ENCODE measurements at regions not wholly inside any gene's neighbourhood (a gene's known extent, or its start where the extent isn't known, plus 50 kb on each side); places are given as distances from the start of the nearest gene placed in this dataset.

- no peak for DNase-seq (ENCODE audit: low spot score)
These were observed 177.4 kb upstream of the NRIP1 start for GRCh38 chr21:15241997-15242736.

- DNase-seq (ENCODE audit: low spot score), result no peak
These were observed 178.1 kb upstream of the NRIP1 start for GRCh38 chr21:15242906-15243305.

GRCh38 chr21:15243406-15243805 is 178.6 kb upstream of the NRIP1 start:
- no peak for DNase-seq (ENCODE audit: low spot score)

- DNase-seq (ENCODE audit: low spot score), result no peak
These were observed 182.8 kb upstream of the NRIP1 start for GRCh38 chr21:15247613-15248012.

- DNase-seq (ENCODE audit: low spot score), result no peak
These were observed 184.6 kb upstream of the NRIP1 start for GRCh38 chr21:15249285-15249993.

DNA sequence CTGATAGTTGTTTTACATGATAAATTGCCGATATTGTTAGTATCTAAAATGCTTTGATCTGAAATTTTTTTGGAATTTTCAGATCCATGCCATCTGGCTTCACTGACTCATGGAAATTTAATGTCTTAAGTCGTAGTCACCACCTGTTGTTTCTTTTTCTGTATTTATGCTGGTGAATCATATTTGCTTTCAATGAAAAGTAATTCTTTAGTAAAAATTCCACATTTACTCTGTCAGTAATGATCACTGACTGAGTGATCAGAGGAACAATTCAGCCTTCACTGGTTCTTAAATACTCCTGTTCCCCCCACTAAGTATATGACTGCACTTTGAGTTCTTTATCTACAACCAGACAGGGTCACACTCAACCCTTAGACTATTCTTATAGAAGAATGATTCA is 185.6 kb upstream of the NRIP1 start:
- no peak for DNase-seq (ENCODE audit: low spot score)

GRCh38 chr21:15252431-15252830 is 187.6 kb upstream of the NRIP1 start:
- DNase-seq (ENCODE audit: low spot score), result no peak

DNA sequence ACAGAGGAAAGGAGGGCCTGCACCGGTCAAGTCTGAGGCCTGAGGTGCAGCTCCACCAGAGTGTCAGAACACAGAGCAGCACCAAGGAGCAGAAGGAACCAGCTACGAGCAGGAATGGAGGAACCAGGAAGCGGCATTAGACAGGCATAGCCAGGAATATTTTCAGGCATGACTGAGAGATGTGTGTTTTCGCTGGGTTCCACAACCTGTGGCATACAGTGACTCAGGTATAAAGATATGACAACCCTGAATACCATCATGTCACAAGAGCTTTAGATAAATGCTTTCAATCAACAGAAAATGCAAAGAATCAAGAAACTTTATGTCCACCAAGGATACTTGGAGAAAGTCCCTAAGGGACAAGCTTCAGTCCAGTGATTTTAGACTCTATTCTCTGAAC is 189.3 kb upstream of the NRIP1 start:
- no peak for DNase-seq (ENCODE audit: low spot score)

GRCh38 chr21:15255261-15255660 is 190.5 kb upstream of the NRIP1 start:
- DNase-seq (ENCODE audit: low spot score), result no peak

- no peak for DNase-seq (ENCODE audit: low spot score)
These were observed 191.0 kb upstream of the NRIP1 start for GRCh38 chr21:15255763-15256162.

DNA sequence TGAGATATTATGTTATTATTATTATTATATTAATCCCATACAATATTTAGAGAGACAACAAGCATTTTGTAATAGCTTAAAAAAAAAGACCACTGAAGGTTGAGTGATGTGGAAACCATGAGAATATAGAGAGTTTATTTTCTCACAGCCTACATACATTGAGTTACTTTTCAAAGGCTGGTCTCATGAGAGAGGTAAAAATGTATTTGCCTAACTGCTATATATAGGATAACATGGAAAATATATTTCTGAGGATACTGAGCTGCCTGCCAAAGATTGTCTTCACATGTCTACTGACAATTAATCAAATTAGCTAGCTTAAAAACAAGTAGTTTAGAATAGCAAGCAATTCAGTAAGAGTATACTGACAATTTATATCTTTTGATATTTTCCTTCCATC is 192.2 kb upstream of the NRIP1 start:
- no peak for DNase-seq (ENCODE audit: low spot score)

DNA sequence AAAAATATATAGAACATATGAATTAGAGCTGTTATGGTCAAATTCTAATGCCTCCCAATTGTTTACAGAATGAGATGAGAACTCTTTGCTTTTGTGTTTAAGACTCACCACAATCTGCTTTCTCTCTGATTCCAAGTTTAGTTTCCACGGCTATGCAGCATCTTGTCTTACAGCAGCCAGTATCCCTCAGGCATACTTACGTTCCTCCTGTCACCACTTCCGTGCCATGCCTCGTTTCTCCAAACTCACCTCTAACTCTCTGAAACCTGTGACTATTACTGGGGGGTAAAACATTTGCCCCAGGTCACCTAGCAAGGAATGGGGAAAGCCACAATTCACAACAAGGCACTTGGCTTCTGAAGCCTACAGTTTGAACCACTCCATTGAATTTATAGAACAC is 192.8 kb upstream of the NRIP1 start:
- DNase-seq (ENCODE audit: low spot score), result no peak

- no peak for DNase-seq (ENCODE audit: low spot score)
These were observed 195.0 kb upstream of the NRIP1 start for GRCh38 chr21:15259824-15260223.

DNA sequence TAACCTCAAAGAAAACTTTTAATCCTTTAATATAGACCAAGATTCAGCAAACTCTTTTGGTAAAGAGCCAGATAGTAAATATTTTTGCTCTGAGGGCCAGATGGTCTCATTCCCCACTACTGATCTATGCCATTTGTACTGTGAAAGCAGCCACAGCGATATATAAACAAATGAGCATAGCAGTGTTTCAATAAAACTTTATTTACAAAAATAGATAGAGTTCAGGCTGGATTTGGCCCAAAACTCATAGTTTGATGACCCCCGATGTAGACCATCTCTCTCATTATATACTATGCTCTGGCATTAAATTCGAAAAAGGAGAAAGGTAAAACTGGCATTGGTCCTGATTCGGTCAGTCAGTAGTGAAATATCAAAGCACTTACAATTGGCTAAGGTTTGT is 195.8 kb upstream of the NRIP1 start:
- DNase-seq (ENCODE audit: low spot score), result no peak

GRCh38 chr21:15264084-15264665 is 199.4 kb upstream of the NRIP1 start:
- no peak for DNase-seq (ENCODE audit: low spot score)

GRCh38 chr21:15272171-15272570 is 207.4 kb upstream of the NRIP1 start:
- no peak for DNase-seq (ENCODE audit: low spot score)

DNA sequence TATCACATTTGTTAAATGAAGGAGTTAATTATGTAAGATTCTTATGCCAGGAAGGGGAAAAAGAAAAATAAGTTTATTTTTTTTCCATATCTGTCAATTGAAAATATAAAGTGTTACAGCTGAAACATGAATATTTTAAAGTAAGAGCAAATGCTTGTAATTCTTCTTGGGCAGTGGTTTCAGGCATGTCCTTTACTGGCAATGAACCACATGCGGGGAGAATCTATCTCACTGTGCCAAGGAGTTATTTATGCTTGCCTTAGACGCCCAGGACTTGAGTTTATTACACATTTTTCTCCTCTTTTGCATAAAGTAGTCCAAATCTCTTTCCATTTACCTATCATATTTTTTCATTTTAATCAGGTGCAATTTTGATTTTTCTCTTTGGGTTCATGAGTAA is 207.8 kb upstream of the NRIP1 start:
- DNase-seq (ENCODE audit: low spot score), result no peak

GRCh38 chr21:15273244-15273643 is 208.4 kb upstream of the NRIP1 start:
- DNase-seq (ENCODE audit: low spot score), result no peak

- no peak for DNase-seq (ENCODE audit: low spot score)
These were observed 210.1 kb upstream of the NRIP1 start for GRCh38 chr21:15274701-15275485.

GRCh38 chr21:15275615-15276235 is 210.9 kb upstream of the NRIP1 start:
- no peak for DNase-seq (ENCODE audit: low spot score)

DNA sequence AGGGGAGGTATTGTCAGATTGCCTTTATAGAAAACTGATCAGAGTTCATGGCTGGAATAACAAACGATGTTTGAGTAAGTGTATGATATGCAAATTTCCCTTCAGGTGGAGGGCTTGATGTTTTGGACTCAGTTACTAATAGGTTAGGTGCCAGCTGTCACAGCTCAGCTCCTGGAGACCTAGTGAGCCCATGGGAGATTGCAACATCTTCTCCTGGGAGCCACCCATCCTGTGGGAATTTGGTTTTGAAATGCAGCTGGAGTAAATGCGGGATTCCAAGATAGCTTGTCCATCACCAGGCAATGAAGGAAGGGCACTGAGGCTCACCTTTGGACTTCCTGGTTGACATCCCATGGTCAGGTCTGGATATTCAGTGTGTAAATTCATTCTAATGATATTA is 211.4 kb upstream of the NRIP1 start:
- DNase-seq (ENCODE audit: low spot score), result no peak

DNA sequence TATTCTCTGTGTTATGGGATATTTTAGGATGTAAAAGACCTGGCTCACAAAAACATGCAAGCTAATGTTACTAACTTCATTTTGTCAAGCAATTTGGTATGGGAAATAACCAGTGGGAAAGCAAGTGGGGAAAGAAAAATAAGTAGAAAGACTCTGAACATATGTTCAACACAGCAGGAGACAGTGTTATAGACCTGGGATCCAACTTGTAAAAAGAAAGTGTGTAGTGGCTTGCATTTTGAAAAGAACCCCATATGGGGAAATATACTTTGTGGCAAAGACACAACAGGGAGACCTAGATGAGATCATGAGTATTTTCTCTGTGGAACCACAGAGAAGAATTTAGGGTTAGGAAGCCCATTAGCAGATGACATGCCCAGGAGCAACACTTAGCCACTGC is 212.7 kb upstream of the NRIP1 start:
- no peak for DNase-seq (ENCODE audit: low spot score)

Measured in ureter (tissue), 1 donor.